ENCODE measurements at regions not wholly inside any gene's neighbourhood (a gene's known extent, or its start where the extent isn't known, plus 50 kb on each side); places are given as distances from the start of the nearest gene placed in this dataset.
"Not testable (repeated sequence)": the region's sequence is repeated elsewhere in the genome, so short reads cannot be mapped to it uniquely, and the experiment has no call there.

- no peak for TF ChIP-seq CTCF (IDR thresholded peaks at IDR 0.05; ENCODE audit: unreplicated experiment in 3 of 3)
- Mint-ChIP-seq H3K4me1 (no peaks in the 10 kb centered on the region), H3K9me3 (peaks cover 6% of the 10 kb centered on the region), H3K27ac (no peak overlapping the region), H3K36me3 (ENCODE audit: low read depth) (no peaks in the 10 kb centered on the region), H3K4me3 (no peak overlapping the region), H3K27me3 (ENCODE audit: low read depth) (no peaks in the 10 kb centered on the region)
Observed at GRCh38 chr4:31467781-31468180, 747.6 kb downstream of the PCDH7 start.

- peak overlapping the region; percentile 58 to 78 (median 77) for H3K27ac Mint-ChIP-seq
- H3K4me1 Mint-ChIP-seq = peaks cover 6% of the 10 kb centered on the region
- no peak overlapping the region for H3K4me3 Mint-ChIP-seq
- no peak for TF ChIP-seq CTCF (IDR thresholded peaks at IDR 0.05; ENCODE audit: unreplicated experiment in 3 of 3)
- no peaks in the 10 kb centered on the region for H3K27me3 Mint-ChIP-seq (ENCODE audit: low read depth)
- peaks cover 22% of the 10 kb centered on the region for H3K9me3 Mint-ChIP-seq
- H3K36me3 Mint-ChIP-seq (ENCODE audit: low read depth) = peaks cover 4% of the 10 kb centered on the region
Observed at GRCh38 chr4:31474221-31474620, 754.1 kb downstream of the PCDH7 start.

DNA sequence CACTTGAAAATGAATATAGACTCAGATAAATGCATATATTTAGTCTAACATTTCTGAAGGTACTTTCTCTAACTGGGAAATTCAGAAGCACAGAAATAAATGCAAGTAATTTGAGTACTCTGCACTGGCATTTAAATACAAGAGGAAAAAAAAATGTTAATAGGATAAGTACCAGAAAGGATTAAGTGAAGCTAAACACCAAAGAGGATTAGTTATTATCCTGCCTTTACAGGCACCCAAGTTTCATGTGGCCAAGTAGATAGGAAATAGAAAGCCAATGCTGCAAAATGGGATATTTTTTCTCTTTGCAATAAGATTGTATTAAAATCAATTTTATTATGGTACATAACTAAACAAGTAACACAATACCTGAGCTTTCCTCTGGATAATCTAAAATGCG is 762.5 kb downstream of the PCDH7 start:
- H3K9me3 Mint-ChIP-seq = peaks cover 3% of the 10 kb centered on the region
- no peaks in the 10 kb centered on the region for H3K27me3 Mint-ChIP-seq (ENCODE audit: low read depth)
- no peaks in the 10 kb centered on the region for H3K36me3 Mint-ChIP-seq (ENCODE audit: low read depth)
- no peak for TF ChIP-seq CTCF (IDR thresholded peaks at IDR 0.05; ENCODE audit: unreplicated experiment in 3 of 3)
- no peak overlapping the region for H3K4me3 Mint-ChIP-seq
- H3K27ac Mint-ChIP-seq = no peak overlapping the region
- H3K4me1 Mint-ChIP-seq = no peaks in the 10 kb centered on the region

DNA sequence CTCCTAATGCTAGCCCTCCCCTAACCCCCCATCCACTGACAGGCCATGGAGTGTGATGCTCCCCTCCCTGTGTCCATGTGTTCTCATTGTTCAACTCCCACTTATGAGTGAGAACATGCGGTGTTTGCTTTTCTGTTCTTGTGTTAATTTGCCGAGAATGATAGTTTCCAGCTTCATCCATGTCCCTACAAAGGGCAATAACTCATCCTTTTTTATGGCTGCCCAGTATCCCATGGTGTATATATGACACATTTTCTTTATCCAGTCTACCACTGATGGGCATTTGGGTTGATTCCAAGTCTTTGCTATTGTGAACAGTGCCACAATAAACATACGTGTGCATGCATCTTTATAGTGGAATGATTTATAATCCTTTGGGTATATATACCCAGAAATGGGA is 779.0 kb downstream of the PCDH7 start:
- H3K36me3 Mint-ChIP-seq (ENCODE audit: low read depth); H3K27ac Mint-ChIP-seq; H3K9me3 Mint-ChIP-seq; H3K4me1 Mint-ChIP-seq; H3K27me3 Mint-ChIP-seq (ENCODE audit: low read depth); H3K4me3 Mint-ChIP-seq: not testable (repeated sequence)

DNA sequence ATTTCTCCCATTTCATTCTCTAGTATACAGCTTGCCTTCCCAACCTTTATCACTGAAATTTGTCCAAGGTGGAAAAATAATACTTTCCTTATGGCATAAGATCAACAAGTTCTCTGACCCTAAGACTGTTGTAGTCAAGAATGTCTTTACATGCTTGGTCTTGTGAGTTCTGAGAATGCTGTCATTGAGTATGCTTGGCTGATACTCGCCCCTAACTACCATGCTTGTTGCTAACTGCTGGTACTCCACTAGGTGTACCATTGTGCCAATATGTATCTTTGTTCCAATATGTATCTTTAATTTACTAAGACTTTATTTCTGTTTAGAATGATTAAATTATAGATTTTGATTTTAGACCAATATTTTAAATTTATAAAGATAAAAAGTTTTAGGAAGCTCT is 796.4 kb downstream of the PCDH7 start:
- Mint-ChIP-seq H3K4me3 (no peak overlapping the region), H3K27me3 (ENCODE audit: low read depth) (no peaks in the 10 kb centered on the region), H3K27ac (no peak overlapping the region), H3K36me3 (ENCODE audit: low read depth) (no peaks in the 10 kb centered on the region), H3K9me3 (peaks cover 3% of the 10 kb centered on the region), H3K4me1 (no peaks in the 10 kb centered on the region)
- TF ChIP-seq CTCF (IDR thresholded peaks at IDR 0.05; ENCODE audit: unreplicated experiment in 3 of 3) = no peak

- H3K9me3 Mint-ChIP-seq = peaks cover 9% of the 10 kb centered on the region
- no peaks in the 10 kb centered on the region for H3K36me3 Mint-ChIP-seq (ENCODE audit: low read depth)
- no peak overlapping the region for H3K4me3 Mint-ChIP-seq
- no peak for TF ChIP-seq CTCF (IDR thresholded peaks at IDR 0.05; ENCODE audit: unreplicated experiment in 3 of 3)
- H3K27ac Mint-ChIP-seq = no peak overlapping the region
- no peaks in the 10 kb centered on the region for H3K27me3 Mint-ChIP-seq (ENCODE audit: low read depth)
- H3K4me1 Mint-ChIP-seq = no peaks in the 10 kb centered on the region
Observed at GRCh38 chr4:31518796-31519250, 798.7 kb downstream of the PCDH7 start.

Measured in nephron (organoid).